HEK293 (cell line): ENCODE measurements at regions not wholly inside any gene's neighbourhood (a gene's known extent, or its start where the extent isn't known, plus 50 kb on each side); places are given as distances from the start of the nearest gene placed in this dataset.

Source experiments
- CTCF ChIA-PET: fragments of 350-600 bp; formaldehyde crosslinking; extraction: SDS; loops from one replicate; lab custom pipeline; 2021; ENCODE audit warnings: antibody characterized with exemption; lab: Yijun Ruan, JAX
- POLR2A ChIA-PET: fragments of 300-600 bp; formaldehyde crosslinking; extraction: SDS; loops from one replicate; lab custom pipeline; 2020; ENCODE audit warnings: antibody characterized with exemption, inconsistent platforms; lab: Yijun Ruan, JAX
- H3K27ac ChIP-seq: fragments of 200-500 bp; sonication (Bioruptor generic); 2 replicates; pipeline ENCODE4 v1.5.1; 2014; ENCODE audit warnings: low read depth, low read length, control low read depth, inconsistent platforms; ENCODE audit errors: extremely low read depth
- H3K36me3 ChIP-seq, 2 experiments: fragments of 200-500 bp in 1 of 2; sonication (Bioruptor generic) in 1 of 2; 1 replicate in 1 of 2; 2 replicates in 1 of 2; pipeline ENCODE4 v1.5.1; 2014 to 2017; ENCODE audit warnings: inconsistent platforms in 2 of 2, low read length in 2 of 2; ENCODE audit not compliant: control insufficient read depth in 2 of 2, insufficient read depth in 1 of 2
- H3K4me1 ChIP-seq: fragments of 200-500 bp; sonication (Bioruptor generic); 2 replicates; pipeline ENCODE4 v1.5.1; 2014; ENCODE audit warnings: mild to moderate bottlenecking, low read length, inconsistent platforms; ENCODE audit not compliant: control insufficient read depth, insufficient read depth
- H3K4me3 ChIP-seq: 2 replicates; pipeline ENCODE4 v1.5.1; 2011; ENCODE audit warnings: low read depth, mild to moderate bottlenecking, control low read depth, low read length, moderate library complexity
- H3K9me3 ChIP-seq: fragments of 200-500 bp; sonication (Bioruptor generic); 2 replicates; pipeline ENCODE4 v1.5.1; 2014; ENCODE audit warnings: low read depth, low read length, inconsistent platforms; ENCODE audit not compliant: control insufficient read depth, insufficient read depth
- CTCF ChIP-seq: fragments of 450-650 bp; formaldehyde crosslinking; IDR thresholded peaks from 2 replicates; pipeline ENCODE4 v1.5.1; 2016; ENCODE audit warnings: missing biosample characterization, missing genetic modification characterization
- INSM2 ChIP-seq: fragments of 450-650 bp; formaldehyde crosslinking; IDR thresholded peaks from 2 replicates; pipeline ENCODE4 v1.5.1; 2016; ENCODE audit warnings: missing biosample characterization, missing genetic modification characterization
- MYNN ChIP-seq: fragments of 450-650 bp; formaldehyde crosslinking; IDR thresholded peaks from 2 replicates; pipeline ENCODE4 v1.5.1; 2016; ENCODE audit warnings: missing biosample characterization, missing genetic modification characterization, borderline replicate concordance
- ZFHX2 ChIP-seq: fragments of 450-650 bp; formaldehyde crosslinking; conservative IDR thresholded peaks from 2 replicates; pipeline ENCODE4 v1.5.1; 2016; ENCODE audit warnings: missing biosample characterization, missing genetic modification characterization
- ZNF157 ChIP-seq: fragments of 450-650 bp; formaldehyde crosslinking; IDR thresholded peaks from 2 replicates; pipeline ENCODE4 v1.5.1; 2016; ENCODE audit warnings: missing biosample characterization, missing genetic modification characterization
- ZNF16 ChIP-seq: fragments of 450-650 bp; formaldehyde crosslinking; IDR thresholded peaks from 2 replicates; pipeline ENCODE4 v1.5.1; 2016; ENCODE audit warnings: low read depth, missing biosample characterization, missing genetic modification characterization
- ZNF174 ChIP-seq: fragments of 450-650 bp; formaldehyde crosslinking; IDR thresholded peaks from 2 replicates; pipeline ENCODE4 v1.5.0; 2017; ENCODE audit warnings: missing biosample characterization, mild to moderate bottlenecking, missing genetic modification characterization
- ZNF175 ChIP-seq: fragments of 450-650 bp; formaldehyde crosslinking; IDR thresholded peaks from 2 replicates; pipeline ENCODE4 v1.5.1; 2016; ENCODE audit warnings: missing biosample characterization, missing genetic modification characterization
- ZNF23 ChIP-seq: fragments of 450-650 bp; formaldehyde crosslinking; IDR thresholded peaks from 2 replicates; pipeline ENCODE4 v1.5.1; 2016; ENCODE audit warnings: missing biosample characterization, missing genetic modification characterization, borderline replicate concordance
- ZNF449 ChIP-seq: fragments of 450-650 bp; formaldehyde crosslinking; IDR thresholded peaks from 2 replicates; pipeline ENCODE4 v1.5.1; 2017; ENCODE audit warnings: missing biosample characterization, mild to moderate bottlenecking, missing genetic modification characterization, moderate library complexity
- ZNF791 ChIP-seq: fragments of 450-650 bp; formaldehyde crosslinking; IDR thresholded peaks from 2 replicates; pipeline ENCODE4 v1.5.1; 2016; ENCODE audit warnings: missing biosample characterization, missing genetic modification characterization
- TF ChIP-seq, protein P1 (sequence below): fragments of 450-650 bp; formaldehyde crosslinking; IDR thresholded peaks from 2 replicates; pipeline ENCODE4 v1.5.1; 2016; ENCODE audit warnings: missing biosample characterization, missing genetic modification characterization, borderline replicate concordance
- TF ChIP-seq, protein P2 (sequence below): fragments of 450-650 bp; formaldehyde crosslinking; optimal IDR thresholded peaks from 2 replicates; pipeline ENCODE3; 2016; ENCODE audit warnings: missing biosample characterization, mild to moderate bottlenecking, missing genetic modification characterization

DNA sequence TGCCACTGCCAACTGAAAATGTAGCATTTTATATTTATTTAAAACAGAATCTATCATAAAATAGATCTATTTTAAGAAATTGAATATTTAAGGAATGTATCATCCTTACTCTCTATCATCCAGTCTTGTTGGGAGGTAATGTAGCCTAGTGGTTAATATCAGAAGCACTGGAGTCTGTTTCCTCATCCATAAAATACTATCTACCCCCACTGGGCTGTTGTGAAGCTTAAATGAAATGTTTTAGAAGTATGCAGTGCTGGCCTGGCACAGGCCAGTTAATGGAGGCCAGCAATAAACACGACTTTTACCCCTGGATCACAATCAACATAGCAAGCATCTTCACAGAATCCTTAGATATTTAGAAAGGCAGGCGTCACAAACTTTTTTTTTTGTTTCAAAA is 188.0 kb downstream of the CAND1 start (continued):
- TF ChIP-seq ZNF175 (tag by site-specific recombination) (no peak), ZNF174 (tag by site-specific recombination) (no peak), ZNF791 (tag by site-specific recombination) (no peak), ZNF157 (no peak), INSM2 (tag by site-specific recombination) (no peak), ZFHX2 (tag by site-specific recombination) (no peak)
- TF ChIP-seq, protein P1, sequence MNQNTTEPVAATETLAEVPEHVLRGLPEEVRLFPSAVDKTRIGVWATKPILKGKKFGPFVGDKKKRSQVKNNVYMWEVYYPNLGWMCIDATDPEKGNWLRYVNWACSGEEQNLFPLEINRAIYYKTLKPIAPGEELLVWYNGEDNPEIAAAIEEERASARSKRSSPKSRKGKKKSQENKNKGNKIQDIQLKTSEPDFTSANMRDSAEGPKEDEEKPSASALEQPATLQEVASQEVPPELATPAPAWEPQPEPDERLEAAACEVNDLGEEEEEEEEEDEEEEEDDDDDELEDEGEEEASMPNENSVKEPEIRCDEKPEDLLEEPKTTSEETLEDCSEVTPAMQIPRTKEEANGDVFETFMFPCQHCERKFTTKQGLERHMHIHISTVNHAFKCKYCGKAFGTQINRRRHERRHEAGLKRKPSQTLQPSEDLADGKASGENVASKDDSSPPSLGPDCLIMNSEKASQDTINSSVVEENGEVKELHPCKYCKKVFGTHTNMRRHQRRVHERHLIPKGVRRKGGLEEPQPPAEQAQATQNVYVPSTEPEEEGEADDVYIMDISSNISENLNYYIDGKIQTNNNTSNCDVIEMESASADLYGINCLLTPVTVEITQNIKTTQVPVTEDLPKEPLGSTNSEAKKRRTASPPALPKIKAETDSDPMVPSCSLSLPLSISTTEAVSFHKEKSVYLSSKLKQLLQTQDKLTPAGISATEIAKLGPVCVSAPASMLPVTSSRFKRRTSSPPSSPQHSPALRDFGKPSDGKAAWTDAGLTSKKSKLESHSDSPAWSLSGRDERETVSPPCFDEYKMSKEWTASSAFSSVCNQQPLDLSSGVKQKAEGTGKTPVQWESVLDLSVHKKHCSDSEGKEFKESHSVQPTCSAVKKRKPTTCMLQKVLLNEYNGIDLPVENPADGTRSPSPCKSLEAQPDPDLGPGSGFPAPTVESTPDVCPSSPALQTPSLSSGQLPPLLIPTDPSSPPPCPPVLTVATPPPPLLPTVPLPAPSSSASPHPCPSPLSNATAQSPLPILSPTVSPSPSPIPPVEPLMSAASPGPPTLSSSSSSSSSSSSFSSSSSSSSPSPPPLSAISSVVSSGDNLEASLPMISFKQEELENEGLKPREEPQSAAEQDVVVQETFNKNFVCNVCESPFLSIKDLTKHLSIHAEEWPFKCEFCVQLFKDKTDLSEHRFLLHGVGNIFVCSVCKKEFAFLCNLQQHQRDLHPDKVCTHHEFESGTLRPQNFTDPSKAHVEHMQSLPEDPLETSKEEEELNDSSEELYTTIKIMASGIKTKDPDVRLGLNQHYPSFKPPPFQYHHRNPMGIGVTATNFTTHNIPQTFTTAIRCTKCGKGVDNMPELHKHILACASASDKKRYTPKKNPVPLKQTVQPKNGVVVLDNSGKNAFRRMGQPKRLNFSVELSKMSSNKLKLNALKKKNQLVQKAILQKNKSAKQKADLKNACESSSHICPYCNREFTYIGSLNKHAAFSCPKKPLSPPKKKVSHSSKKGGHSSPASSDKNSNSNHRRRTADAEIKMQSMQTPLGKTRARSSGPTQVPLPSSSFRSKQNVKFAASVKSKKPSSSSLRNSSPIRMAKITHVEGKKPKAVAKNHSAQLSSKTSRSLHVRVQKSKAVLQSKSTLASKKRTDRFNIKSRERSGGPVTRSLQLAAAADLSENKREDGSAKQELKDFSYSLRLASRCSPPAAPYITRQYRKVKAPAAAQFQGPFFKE (tag by site-specific recombination), result no peak
- TF ChIP-seq, protein P2, sequence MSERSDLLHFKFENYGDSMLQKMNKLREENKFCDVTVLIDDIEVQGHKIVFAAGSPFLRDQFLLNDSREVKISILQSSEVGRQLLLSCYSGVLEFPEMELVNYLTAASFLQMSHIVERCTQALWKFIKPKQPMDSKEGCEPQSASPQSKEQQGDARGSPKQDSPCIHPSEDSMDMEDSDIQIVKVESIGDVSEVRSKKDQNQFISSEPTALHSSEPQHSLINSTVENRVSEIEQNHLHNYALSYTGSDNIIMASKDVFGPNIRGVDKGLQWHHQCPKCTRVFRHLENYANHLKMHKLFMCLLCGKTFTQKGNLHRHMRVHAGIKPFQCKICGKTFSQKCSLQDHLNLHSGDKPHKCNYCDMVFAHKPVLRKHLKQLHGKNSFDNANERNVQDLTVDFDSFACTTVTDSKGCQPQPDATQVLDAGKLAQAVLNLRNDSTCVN (tag by site-specific recombination), result no peak

- H3K27ac ChIP-seq, result no peak overlapping the region
- CTCF ChIA-PET, result no interaction called here
- no peaks in the 10 kb centered on the region for H3K9me3 ChIP-seq
- H3K36me3 ChIP-seq, result no peaks in the 10 kb centered on the region
- 0 out of 2 replicates have a peak, but pooled peaks have one; percentile 13 for TF ChIP-seq CTCF (tag by site-specific recombination)
- no peak for TF ChIP-seq MYNN
- POLR2A ChIA-PET, result no interaction called here
- H3K4me3 ChIP-seq, result no peak overlapping the region
- H3K4me1 ChIP-seq, result peaks cover 2% of the 10 kb centered on the region; the same call in 1 of the 2 replicates
Measured at GRCh38 chr12:67457778-67458665, 188.9 kb downstream of the CAND1 start.

DNA sequence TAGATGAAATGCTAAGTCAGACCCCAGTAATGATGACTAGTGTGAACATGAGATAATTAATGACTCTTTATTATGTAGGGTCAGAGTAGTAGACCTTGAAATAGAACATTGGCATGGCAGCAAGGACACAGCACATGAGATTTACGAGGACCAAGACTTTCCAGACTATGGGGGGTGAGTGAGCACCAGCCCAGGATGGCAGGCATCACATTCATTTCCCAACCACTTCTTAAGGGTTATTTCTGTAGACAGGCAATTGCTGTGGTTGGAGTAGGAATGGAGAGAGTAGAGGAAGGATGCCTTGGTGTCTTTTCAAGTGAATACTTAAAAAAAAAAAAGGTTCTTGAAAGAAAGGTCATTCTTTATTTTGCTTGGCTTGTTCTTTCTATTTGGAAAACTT is 189.4 kb upstream of the DYRK2 start:
- Histone ChIP-seq H3K4me3 (no peak overlapping the region), H3K27ac (no peak overlapping the region), H3K9me3 (no peaks in the 10 kb centered on the region), H3K36me3 (no peaks in the 10 kb centered on the region), H3K4me1 (peaks cover 2% of the 10 kb centered on the region; the same call in 1 of the 2 replicates)
- POLR2A ChIA-PET, result no interaction called here
- CTCF ChIA-PET, result no interaction called here
- no peak for TF ChIP-seq ZNF449 (tag by site-specific recombination)
- TF ChIP-seq ZNF23 (tag by site-specific recombination), result no peak
- no peak for TF ChIP-seq ZNF16 (tag by site-specific recombination)
